ENCODE measurements at regions not wholly inside any gene's neighbourhood (a gene's known extent, or its start where the extent isn't known, plus 50 kb on each side); places are given as distances from the start of the nearest gene placed in this dataset.
A peak's percentile ranks its signal among the peaks of the same experiment; 100 is the strongest.
"Not testable (repeated sequence)": the region's sequence is repeated elsewhere in the genome, so short reads cannot be mapped to it uniquely, and the experiment has no call there.

GRCh38 chr2:34266908-34267697 lies 668.0 kb upstream of the FAM98A start:
- no peak for DNase-seq

GRCh38 chr2:34261701-34262100 lies 662.6 kb upstream of the FAM98A start:
- no peak for DNase-seq

GRCh38 chr2:34254272-34254878 lies 655.3 kb upstream of the FAM98A start:
- DNase-seq: no peak

- DNase-seq: no peak
Measured at GRCh38 chr2:34252111-34252510, 653.0 kb upstream of the FAM98A start.

GRCh38 chr2:34251578-34251977 lies 652.5 kb upstream of the FAM98A start:
- no peak for DNase-seq

- no peak for DNase-seq
Measured at GRCh38 chr2:34244195-34244594, 645.1 kb upstream of the FAM98A start.

GRCh38 chr2:34242763-34243123 lies 643.6 kb upstream of the FAM98A start:
- peak; percentile 57 for DNase-seq

- DNase-seq: peak; percentile 68
Measured at GRCh38 chr2:34241905-34242762, 643.0 kb upstream of the FAM98A start.

- no peak for DNase-seq
Measured at GRCh38 chr2:34239511-34239910, 640.4 kb upstream of the FAM98A start.

- no peak for DNase-seq
Measured at GRCh38 chr2:34234823-34235222, 635.7 kb upstream of the FAM98A start.

- DNase-seq: no peak
Measured at GRCh38 chr2:34229998-34230397, 630.9 kb upstream of the FAM98A start.

- no peak for DNase-seq
Measured at GRCh38 chr2:34215174-34215573, 616.1 kb upstream of the FAM98A start.

GRCh38 chr2:34210382-34210781 lies 611.3 kb upstream of the FAM98A start:
- not testable (repeated sequence) for DNase-seq

GRCh38 chr2:34204560-34204959 lies 605.5 kb upstream of the FAM98A start:
- no peak for DNase-seq

- no peak for DNase-seq
Measured at GRCh38 chr2:34201099-34201498, 602.0 kb upstream of the FAM98A start.

- DNase-seq: no peak
Measured at GRCh38 chr2:34199971-34200370, 600.9 kb upstream of the FAM98A start.

- no peak for DNase-seq
Measured at GRCh38 chr2:34193164-34193563, 594.1 kb upstream of the FAM98A start.

GRCh38 chr2:34188464-34189303 lies 589.6 kb upstream of the FAM98A start:
- no peak for DNase-seq

GRCh38 chr2:34179511-34179910 lies 580.4 kb upstream of the FAM98A start:
- no peak for DNase-seq

- DNase-seq: no peak
Measured at GRCh38 chr2:34178482-34178881, 579.4 kb upstream of the FAM98A start.

- no peak for DNase-seq
Measured at GRCh38 chr2:34176693-34177092, 577.6 kb upstream of the FAM98A start.

GRCh38 chr2:34174506-34174905 lies 575.4 kb upstream of the FAM98A start:
- no peak for DNase-seq
